Subcutaneous abdominal adipose tissue (tissue), 5 donors: ENCODE measurements at regions not wholly inside any gene's neighbourhood (a gene's known extent, or its start where the extent isn't known, plus 50 kb on each side); places are given as distances from the start of the nearest gene placed in this dataset.

ENCODE experiments used
- H3K27ac ChIP-seq: one replicate; pipeline ENCODE4 v1.7.0; 2013; ENCODE audit warnings: low read depth, mild to moderate bottlenecking, inconsistent platforms, low read length, moderate library complexity
- H3K27me3 ChIP-seq, 5 donors: one replicate each; pipeline ENCODE4 v1.7.0; 2013; ENCODE audit warnings: low read length in 5 of 5, inconsistent platforms in 1 of 5; ENCODE audit not compliant: control insufficient read depth in 5 of 5, insufficient read depth in 4 of 5
- H3K36me3 ChIP-seq, 5 donors: one replicate each; pipeline ENCODE4 v1.7.0; 2013; ENCODE audit warnings: low read length in 5 of 5; ENCODE audit not compliant: control insufficient read depth in 5 of 5, insufficient read depth in 5 of 5
- H3K4me1 ChIP-seq, 5 donors: one replicate each; pipeline ENCODE4 v1.7.0; 2013; ENCODE audit warnings: low read length in 5 of 5, mild to moderate bottlenecking in 3 of 5, moderate library complexity in 1 of 5; ENCODE audit not compliant: control insufficient read depth in 5 of 5, insufficient read depth in 5 of 5
- H3K4me3 ChIP-seq, 5 donors: one replicate each; pipeline ENCODE4 v1.7.0; 2013; ENCODE audit warnings: low read length in 5 of 5, low read depth in 1 of 5
- H3K9ac ChIP-seq, 5 donors: one replicate each; pipeline ENCODE4 v1.7.0; 2013; ENCODE audit warnings: low read length in 5 of 5, mild to moderate bottlenecking in 4 of 5, moderate library complexity in 3 of 5
- H3K9me3 ChIP-seq, 5 donors: one replicate each; pipeline ENCODE4 v1.7.0; 2013; ENCODE audit warnings: low read length in 5 of 5; ENCODE audit not compliant: control insufficient read depth in 5 of 5
- donor health status: healthy.
- donor health status: healthy.
- donor health status: healthy.
- donor health status: healthy.
- donor health status: healthy.

DNA sequence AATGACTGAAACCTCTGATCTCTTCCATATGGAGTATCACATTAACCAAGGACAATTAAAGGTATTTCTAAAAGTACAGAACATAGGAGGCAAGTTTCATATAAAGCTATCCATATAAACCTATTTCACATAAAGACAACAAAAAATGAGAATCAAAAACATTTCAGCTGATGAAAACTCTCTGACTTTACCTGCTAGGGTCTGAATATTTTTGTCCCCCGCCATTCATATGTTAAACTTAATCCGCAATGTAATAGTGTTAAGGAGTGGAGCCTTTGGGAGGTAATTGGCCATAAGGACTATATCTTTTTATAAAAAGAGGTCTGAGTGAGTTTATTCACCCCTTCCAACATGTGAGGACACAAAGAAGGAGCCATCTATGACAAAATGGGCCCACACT is 788.5 kb downstream of the DTWD2 start:
- H3K9ac ChIP-seq, result no peak overlapping the region
- no peaks in the 10 kb centered on the region for H3K36me3 ChIP-seq
- H3K4me1 ChIP-seq, result no peaks in the 10 kb centered on the region
- H3K4me3 ChIP-seq, result no peak overlapping the region
- no peaks in the 10 kb centered on the region for H3K9me3 ChIP-seq
- no peak overlapping the region for H3K27ac ChIP-seq
- H3K27me3 ChIP-seq, result no peaks in the 10 kb centered on the region

DNA sequence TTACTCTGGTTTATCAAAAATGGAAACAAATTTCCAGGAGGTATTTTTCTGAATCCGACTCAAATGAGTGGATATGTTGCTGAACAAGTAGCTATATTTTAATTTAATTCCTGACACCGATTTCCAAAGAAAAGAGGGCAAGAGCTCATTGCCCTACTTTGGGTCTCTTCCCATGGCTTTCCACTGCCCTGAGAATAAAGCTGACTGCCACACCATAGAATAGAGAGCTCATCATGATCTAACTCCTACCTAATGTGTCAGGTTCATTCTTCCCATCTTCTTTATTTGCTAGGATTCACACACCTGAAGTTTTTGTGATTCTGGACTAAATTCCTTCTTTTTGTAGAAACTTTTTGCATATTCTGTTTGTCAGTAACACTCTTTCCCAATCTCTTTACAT is 792.1 kb downstream of the DTWD2 start:
- Histone ChIP-seq H3K4me3 (no peak overlapping the region), H3K27me3 (no peaks in the 10 kb centered on the region), H3K4me1 (no peaks in the 10 kb centered on the region), H3K9me3 (no peaks in the 10 kb centered on the region), H3K9ac (no peak overlapping the region), H3K36me3 (no peaks in the 10 kb centered on the region), H3K27ac (no peak overlapping the region)

GRCh38 chr5:118195211-118195610 is 793.1 kb downstream of the DTWD2 start:
- Histone ChIP-seq H3K9ac (no peak overlapping the region), H3K4me1 (no peaks in the 10 kb centered on the region), H3K36me3 (no peaks in the 10 kb centered on the region), H3K27me3 (no peaks in the 10 kb centered on the region), H3K27ac (no peak overlapping the region), H3K4me3 (no peak overlapping the region), H3K9me3 (no peaks in the 10 kb centered on the region)

DNA sequence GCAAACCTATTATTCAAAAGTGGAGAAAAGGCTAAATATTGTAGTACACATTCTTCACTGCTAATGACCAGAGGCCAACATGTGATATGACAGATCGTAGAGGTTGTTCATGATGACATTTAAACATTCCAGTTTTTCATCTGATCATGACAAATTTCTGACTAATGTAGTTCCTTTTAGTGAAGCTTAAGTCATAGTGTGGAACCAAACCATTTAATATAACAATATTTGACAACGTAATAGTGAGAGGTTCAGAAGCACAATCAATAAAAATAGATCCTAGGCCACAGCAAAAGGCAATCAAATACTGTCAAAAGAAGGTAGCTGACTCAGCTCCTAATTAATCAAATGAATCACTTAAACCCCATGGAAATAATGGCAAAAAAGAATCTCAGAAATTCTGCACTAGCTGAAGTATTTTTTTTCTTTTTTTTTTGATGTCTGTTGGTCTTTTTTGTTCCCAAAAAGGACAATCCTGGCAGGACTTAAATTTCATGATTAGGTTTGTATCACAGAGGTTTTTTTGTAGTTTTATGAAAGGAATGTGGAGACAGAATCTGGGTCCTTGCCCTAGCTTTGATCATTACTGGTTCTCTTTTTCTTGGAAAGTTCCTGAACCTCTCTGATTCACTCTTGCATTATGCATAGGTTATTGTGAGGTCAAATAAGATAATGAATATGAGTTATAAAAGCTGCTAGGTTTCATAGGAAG is 795.0 kb downstream of the DTWD2 start:
- no peak overlapping the region for H3K27ac ChIP-seq
- H3K4me1 ChIP-seq, result no peaks in the 10 kb centered on the region
- no peaks in the 10 kb centered on the region for H3K36me3 ChIP-seq
- no peak overlapping the region for H3K9ac ChIP-seq
- no peaks in the 10 kb centered on the region for H3K27me3 ChIP-seq
- H3K4me3 ChIP-seq, result no peak overlapping the region
- H3K9me3 ChIP-seq, result no peaks in the 10 kb centered on the region

DNA sequence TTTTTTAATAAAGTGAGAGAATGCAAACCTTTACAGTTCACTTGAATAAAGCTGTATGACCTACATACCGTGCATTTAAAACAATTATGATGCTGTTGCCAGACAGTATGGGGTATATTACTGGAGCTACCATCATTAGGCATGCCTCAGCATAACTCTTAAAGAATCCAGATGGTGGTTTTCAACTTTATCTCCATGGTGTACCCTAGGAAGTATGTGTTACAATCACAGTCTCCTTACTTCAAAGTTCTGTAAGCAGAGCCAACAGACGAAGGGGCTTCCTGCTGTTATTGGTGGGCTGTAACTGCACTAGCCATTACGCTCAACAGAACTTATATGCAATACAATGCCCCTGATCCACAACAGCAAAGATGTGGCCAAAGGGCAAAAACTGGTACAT is 803.3 kb downstream of the DTWD2 start:
- no peak overlapping the region for H3K4me3 ChIP-seq
- H3K9me3 ChIP-seq, result no peaks in the 10 kb centered on the region
- no peak overlapping the region for H3K27ac ChIP-seq
- H3K36me3 ChIP-seq, result no peaks in the 10 kb centered on the region
- no peaks in the 10 kb centered on the region for H3K27me3 ChIP-seq
- no peak overlapping the region for H3K9ac ChIP-seq
- no peaks in the 10 kb centered on the region for H3K4me1 ChIP-seq

DNA sequence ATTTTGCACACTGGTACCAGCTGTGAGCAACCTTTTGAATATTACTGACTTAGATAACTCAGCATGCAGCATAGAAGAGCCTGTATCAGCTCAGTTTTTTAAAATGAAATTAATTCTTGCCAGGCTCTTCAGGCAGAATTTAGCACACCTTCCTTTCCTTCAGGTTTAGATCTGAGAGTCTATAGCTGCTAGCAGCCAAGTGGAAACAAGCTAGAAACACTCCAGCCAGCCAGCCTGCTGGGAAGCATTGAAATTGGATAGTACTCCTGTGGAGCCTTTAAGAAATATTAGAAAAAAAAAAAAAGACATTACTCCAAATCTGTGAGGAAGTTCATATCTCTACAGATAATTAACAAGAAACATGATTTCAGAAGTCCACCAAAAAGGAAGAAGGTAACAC is 812.2 kb downstream of the DTWD2 start:
- no peak overlapping the region for H3K9ac ChIP-seq
- H3K9me3 ChIP-seq, result no peaks in the 10 kb centered on the region
- H3K27ac ChIP-seq, result no peak overlapping the region
- no peaks in the 10 kb centered on the region for H3K4me1 ChIP-seq
- H3K36me3 ChIP-seq, result no peaks in the 10 kb centered on the region
- no peaks in the 10 kb centered on the region for H3K27me3 ChIP-seq
- H3K4me3 ChIP-seq, result no peak overlapping the region

- Histone ChIP-seq H3K4me1 (no peaks in the 10 kb centered on the region), H3K27me3 (no peaks in the 10 kb centered on the region), H3K4me3 (no peak overlapping the region), H3K9me3 (no peaks in the 10 kb centered on the region), H3K9ac (no peak overlapping the region), H3K36me3 (no peaks in the 10 kb centered on the region), H3K27ac (no peak overlapping the region)
Measured at GRCh38 chr5:118174671-118175070, 813.7 kb downstream of the DTWD2 start.

- no peaks in the 10 kb centered on the region for H3K36me3 ChIP-seq
Measured at GRCh38 chr5:118173340-118173739, 815.0 kb downstream of the DTWD2 start.

GRCh38 chr5:118165619-118166018 is 822.7 kb downstream of the DTWD2 start:
- Histone ChIP-seq H3K36me3 (no peaks in the 10 kb centered on the region), H3K9me3 (no peaks in the 10 kb centered on the region), H3K27ac (no peak overlapping the region), H3K27me3 (no peaks in the 10 kb centered on the region), H3K4me3 (no peak overlapping the region), H3K4me1 (no peaks in the 10 kb centered on the region), H3K9ac (no peak overlapping the region)

More at GRCh38 chr5:118173340-118173739, 815.0 kb downstream of the DTWD2 start:
- H3K4me1 ChIP-seq, result no peaks in the 10 kb centered on the region
- no peak overlapping the region for H3K9ac ChIP-seq
- H3K9me3 ChIP-seq, result no peaks in the 10 kb centered on the region
- H3K27me3 ChIP-seq, result no peaks in the 10 kb centered on the region
- H3K27ac ChIP-seq, result no peak overlapping the region
- H3K4me3 ChIP-seq, result no peak overlapping the region

- Histone ChIP-seq H3K9me3 (peaks cover 0 to 4% (median 0%) of the 10 kb centered on the region in 5 donors), H3K4me1 (no peaks in the 10 kb centered on the region), H3K27me3 (no peaks in the 10 kb centered on the region), H3K27ac (no peak overlapping the region), H3K9ac (no peak overlapping the region), H3K36me3 (no peaks in the 10 kb centered on the region), H3K4me3 (no peak overlapping the region)
Measured at GRCh38 chr5:118156181-118156580, 832.2 kb downstream of the DTWD2 start.
